Ovary (tissue), 7 donors: ENCODE measurements at regions not wholly inside any gene's neighbourhood (a gene's known extent, or its start where the extent isn't known, plus 50 kb on each side); places are given as distances from the start of the nearest gene placed in this dataset.
"Not testable (repeated sequence)": the region's sequence is repeated elsewhere in the genome, so short reads cannot be mapped to it uniquely, and the experiment has no call there.

ENCODE experiments used
- DNase-seq, 5 donors: peaks; one replicate each; pipeline ENCODE4 v3.0.0-alpha.2; 2019 to 2020
- H3K27ac ChIP-seq, 2 donors: fragments of 200-600 bp; one replicate each; pipeline versions ENCODE4 v1.5.1 to v1.8.0; 2019 to 2022
- H3K27me3 ChIP-seq: fragments of 200-600 bp; one replicate; pipeline ENCODE4 v1.8.0; 2022
- H3K36me3 ChIP-seq: fragments of 200-600 bp; sonication (generic); one replicate; pipeline ENCODE4 v1.5.1; 2019
- H3K4me1 ChIP-seq: one replicate; pipeline ENCODE4 v1.8.1; 2013; ENCODE audit warnings: mild to moderate bottlenecking, moderate library complexity; ENCODE audit not compliant: insufficient read depth
- H3K4me3 ChIP-seq: fragments of 200-600 bp; sonication (generic); one replicate; pipeline ENCODE4 v1.5.1; 2017
- H3K9me3 ChIP-seq, 2 donors: fragments of 200-600 bp in 1 of 2; sonication (generic) in 1 of 2; one replicate each; pipeline versions ENCODE4 v1.5.1 to v1.8.1; 2013 to 2019; ENCODE audit warnings: mild to moderate bottlenecking in 1 of 2, moderate library complexity in 1 of 2
- CTCF ChIP-seq, 3 donors: fragments of 450-650 bp in 2 of 3; fragments of 200-600 bp in 1 of 3; IDR thresholded peaks; one replicate each; pipeline versions ENCODE4 v1.5.1 to v1.8.0; 2016 to 2022; ENCODE audit warnings: antibody characterized with exemption in 3 of 3, mild to moderate bottlenecking in 1 of 3
- EP300 ChIP-seq: sonication (generic); formaldehyde crosslinking; IDR thresholded peaks from one replicate; pipeline ENCODE4 v1.6.1; 2017; ENCODE audit warnings: antibody characterized with exemption
- POLR2A ChIP-seq: fragments of 450-650 bp; IDR thresholded peaks from one replicate; pipeline ENCODE4 v1.6.1; 2017; ENCODE audit warnings: antibody characterized with exemption, mild to moderate bottlenecking, moderate library complexity
- WGBS, 3 donors: extraction: QIAGEN DNeasy Blood & Tissue Kit in 1 of 3; methylation state at CpG; one replicate each; pipeline versions ENCODE4 v1.1.5 to v1.1.7; 2013 to 2017; 5-methylcytosine and 5-hydroxymethylcytosine counted together
- intact Hi-C, 4 donors: fragments of 100-400 bp; cut with DNase I; formaldehyde crosslinking; loops; one replicate each; pipeline versions ENCODE4 v1.11.0 to v1.15.1; 2022 to 2023
- donor health status: DM: no; HTN: no; CAD: no; lungs with moderate emphysema.
- donor health status: DM: no; HTN: no; CAD: no.
- donor health status: Bipolar disorder and iron deficiency.
- donor health status: DM: no; HTN: no; CAD: no.
- donor health status: DM: yes; HTN: yes; CAD: no.

- H3K36me3 ChIP-seq: no peaks in the 10 kb centered on the region
- no peaks in the 10 kb centered on the region for H3K4me1 ChIP-seq
- 94 to 100% (median 95%) methylated on average over 1 of the region's 1 CpG for WGBS, 3 donors
- H3K27ac ChIP-seq: no peak overlapping the region
- no peak overlapping the region for H3K4me3 ChIP-seq
- H3K27me3 ChIP-seq: no peaks in the 10 kb centered on the region
- no peak for DNase-seq
- no peak for TF ChIP-seq POLR2A
- no peak for TF ChIP-seq CTCF (IDR thresholded peaks at IDR 0.05)
- TF ChIP-seq EP300: no peak
- intact Hi-C loops: no loop called here
- no peaks in the 10 kb centered on the region for H3K9me3 ChIP-seq
Observed at GRCh38 chr5:94102849-94103248, 361.4 kb upstream of the POU5F2 start.

- H3K4me3 ChIP-seq, H3K4me1 ChIP-seq, H3K9me3 ChIP-seq, intact Hi-C loops, H3K36me3 ChIP-seq, H3K27me3 ChIP-seq, DNase-seq, H3K27ac ChIP-seq: not testable (repeated sequence)
- WGBS, 3 donors: 96 to 100% (median 99%) methylated on average over 2 of the region's 2 CpGs
Observed at GRCh38 chr5:94097384-94097783, 356.0 kb upstream of the POU5F2 start.

DNA sequence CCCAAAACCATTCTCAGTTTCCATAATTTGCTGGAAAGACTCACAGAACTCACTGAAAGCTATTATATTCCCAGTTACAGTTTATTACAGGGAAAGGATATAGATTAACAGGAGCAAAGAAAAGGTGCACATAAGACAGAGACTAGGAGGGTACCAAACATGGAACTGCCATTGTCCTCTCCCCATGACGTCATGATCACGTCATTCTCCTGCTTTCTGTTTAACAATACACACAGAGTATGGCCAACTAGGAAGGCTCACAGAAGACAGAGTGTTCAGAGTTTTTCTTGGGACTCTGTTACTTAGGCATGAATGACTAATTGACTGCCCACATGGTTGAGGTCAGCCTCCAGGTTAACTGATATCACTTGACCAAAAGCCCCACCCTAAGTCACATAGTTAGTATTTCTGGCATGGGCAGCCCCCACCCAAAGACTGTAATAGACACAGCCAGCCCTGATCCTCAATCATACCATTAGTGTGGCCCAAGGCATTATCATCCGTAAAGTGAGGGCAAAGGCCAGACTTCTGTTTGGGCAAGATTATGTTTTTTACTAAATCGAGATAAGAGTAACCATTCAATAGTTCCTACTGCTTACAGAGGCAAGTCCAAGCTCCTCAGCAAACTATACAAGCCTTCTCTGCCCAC, 353.5 kb upstream of the POU5F2 start:
- H3K36me3 ChIP-seq: no peaks in the 10 kb centered on the region
- DNase-seq: no peak
- no peak overlapping the region for H3K27ac ChIP-seq
- TF ChIP-seq CTCF (IDR thresholded peaks at IDR 0.05): no peak
- TF ChIP-seq EP300: no peak
- no peak for TF ChIP-seq POLR2A
- H3K27me3 ChIP-seq: no peaks in the 10 kb centered on the region
- intact Hi-C loops: no loop called here
- no peak overlapping the region for H3K4me3 ChIP-seq
- H3K4me1 ChIP-seq: no peaks in the 10 kb centered on the region
- H3K9me3 ChIP-seq: no peaks in the 10 kb centered on the region
- WGBS, 3 donors: 95% methylated on average over 4 of the region's 4 CpGs

DNA sequence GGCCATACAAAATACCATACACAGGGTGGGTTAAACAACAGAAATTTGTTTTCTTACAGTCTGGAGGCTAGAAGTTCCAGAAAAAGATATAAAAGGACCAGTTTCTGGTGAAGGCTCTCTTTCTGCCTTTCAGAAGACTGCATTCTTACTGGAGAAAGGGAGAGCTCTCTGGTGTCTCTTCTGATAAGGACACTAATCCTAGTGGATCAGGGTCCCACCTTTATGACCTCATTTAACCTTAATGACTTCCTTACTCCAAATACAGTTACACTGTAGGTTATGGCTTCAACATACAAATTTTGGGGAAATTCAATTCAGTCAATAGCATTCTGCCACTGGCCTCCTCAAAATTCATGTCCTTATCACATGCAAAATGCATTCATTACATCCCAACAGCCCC, 351.9 kb upstream of the POU5F2 start:
- DNase-seq: no peak
- intact Hi-C loops: no loop called here
- Histone ChIP-seq H3K36me3 (no peaks in the 10 kb centered on the region), H3K4me3 (no peak overlapping the region), H3K27ac (no peak overlapping the region), H3K4me1 (no peaks in the 10 kb centered on the region), H3K27me3 (no peaks in the 10 kb centered on the region), H3K9me3 (no peaks in the 10 kb centered on the region)
- no peak for TF ChIP-seq EP300
- TF ChIP-seq CTCF (IDR thresholded peaks at IDR 0.05): no peak
- no peak for TF ChIP-seq POLR2A

GRCh38 chr5:94086635-94087034, 345.2 kb upstream of the POU5F2 start:
- WGBS, 3 donors: 83 to 90% (median 83%) methylated on average over 8 of the region's 8 CpGs
- H3K4me3 ChIP-seq, H3K4me1 ChIP-seq, H3K27ac ChIP-seq, DNase-seq, intact Hi-C loops, H3K9me3 ChIP-seq, H3K27me3 ChIP-seq, H3K36me3 ChIP-seq: not testable (repeated sequence)
